Kidney (tissue), 13 donors: ENCODE measurements at regions not wholly inside any gene's neighbourhood (a gene's known extent, or its start where the extent isn't known, plus 50 kb on each side); places are given as distances from the start of the nearest gene placed in this dataset.

Experiments
- DNase-seq, 5 donors: peaks; one replicate each; pipeline ENCODE4 v3.0.0-alpha.2; 2013 to 2020
- FAIRE-seq: peaks from 2 replicates; lab custom pipeline; 2012; peaks lifted over from hg19 to GRCh38; lab: Jason Lieb, UNC
- H3K27ac ChIP-seq, 2 donors: one replicate each; pipeline ENCODE4 v1.7.0; 2013; ENCODE audit warnings: low read depth in 2 of 2, low read length in 2 of 2, inconsistent platforms in 1 of 2
- H3K27me3 ChIP-seq: one replicate; pipeline ENCODE4 v1.7.1; 2013; ENCODE audit warnings: low read length, inconsistent platforms; ENCODE audit not compliant: control insufficient read depth, insufficient read depth
- H3K36me3 ChIP-seq, 3 donors: one replicate each; pipeline versions ENCODE4 v1.7.0 to v1.7.1; 2013; ENCODE audit warnings: low read length in 3 of 3, control low read depth in 1 of 3, inconsistent platforms in 1 of 3; ENCODE audit not compliant: insufficient read depth in 3 of 3, control insufficient read depth in 2 of 3
- H3K4me1 ChIP-seq, 3 donors: one replicate each; pipeline versions ENCODE4 v1.7.0 to v1.7.1; 2013; ENCODE audit warnings: low read length in 3 of 3, inconsistent platforms in 1 of 3, low read depth in 1 of 3; ENCODE audit not compliant: control insufficient read depth in 2 of 3, insufficient read depth in 2 of 3
- H3K4me3 ChIP-seq, 3 donors: one replicate each; pipeline versions ENCODE4 v1.7.0 to v1.8.1; 2013; ENCODE audit warnings: low read length in 3 of 3, control low read depth in 1 of 3, inconsistent platforms in 1 of 3
- H3K9ac ChIP-seq, 3 donors: one replicate each; pipeline versions ENCODE4 v1.7.0 to v1.7.1; 2013; ENCODE audit warnings: low read length in 3 of 3, control low read depth in 1 of 3, inconsistent platforms in 1 of 3
- H3K9me3 ChIP-seq, 3 donors: one replicate each; pipeline versions ENCODE4 v1.7.0 to v1.7.1; 2013; ENCODE audit warnings: low read length in 3 of 3, control low read depth in 1 of 3, inconsistent platforms in 1 of 3; ENCODE audit not compliant: control insufficient read depth in 2 of 3, insufficient read depth in 1 of 3
- intact Hi-C: fragments of 100-400 bp; cut with DNase I; formaldehyde crosslinking; loops from one replicate; pipeline ENCODE4 v1.11.1; 2022
- TF ChIP-seq, protein P1 (sequence below): IDR thresholded peaks from 3 replicates; pipeline ENCODE4 v1.5.1; 2012; ENCODE audit warnings: mild to moderate bottlenecking, moderate library complexity, borderline replicate concordance; ENCODE audit not compliant: insufficient read depth; ENCODE audit errors: extremely low read depth
- donor health status: control.
- donor health status: control.
- donor health status: control.
- donor health status: control.
- donor health status: control.
- donor health status: DM: yes; HTN: yes; CAD: no.
- donor health status: Normal renal cell carcinoma (clear cell type).

DNA sequence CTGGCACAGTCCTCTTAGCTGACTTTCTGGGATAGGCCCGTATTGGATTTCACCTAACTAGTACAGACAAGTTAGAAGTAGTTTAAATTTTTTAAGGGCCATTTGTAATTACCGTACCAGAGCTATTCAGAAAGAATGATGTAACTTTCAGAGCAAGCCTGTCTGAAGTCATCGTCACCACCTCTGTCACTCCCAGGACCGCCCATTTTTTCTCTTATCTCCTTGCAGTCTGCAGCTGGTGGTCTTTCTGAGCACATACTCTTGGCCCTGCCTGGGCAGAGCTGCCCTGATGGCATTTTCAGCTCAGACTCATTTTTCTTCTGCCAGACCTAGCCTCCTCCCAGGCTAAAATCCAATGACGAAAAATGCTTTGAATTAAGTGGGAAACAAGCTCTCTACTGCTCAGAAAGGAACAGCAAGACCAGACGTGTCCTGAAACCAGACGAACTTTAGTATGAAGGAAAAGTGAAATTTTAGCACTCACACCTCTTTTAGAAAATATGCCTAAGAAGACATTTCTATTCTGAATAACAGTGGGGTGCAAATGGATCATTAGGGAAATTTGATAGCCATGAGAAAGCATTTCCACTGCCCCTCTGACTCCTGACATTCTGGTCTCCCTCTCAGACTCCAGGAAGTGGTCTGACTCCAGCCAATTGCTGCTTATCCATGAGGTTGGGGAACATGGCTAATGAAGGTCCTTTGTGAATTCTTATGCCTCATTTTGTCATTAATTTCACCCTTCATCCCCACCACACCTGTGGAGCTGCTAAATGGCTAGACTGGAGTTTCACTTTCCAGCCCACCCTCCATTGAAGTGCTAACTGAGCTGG lies 162.4 kb upstream of the GYPA start:
- Histone ChIP-seq H3K27me3 (no peaks in the 10 kb centered on the region), H3K36me3 (no peaks in the 10 kb centered on the region), H3K4me3 (no peak overlapping the region), H3K4me1 (no peaks in the 10 kb centered on the region), H3K9ac (no peak overlapping the region), H3K27ac (no peak overlapping the region), H3K9me3 (no peaks in the 10 kb centered on the region)
- TF ChIP-seq, protein P1, sequence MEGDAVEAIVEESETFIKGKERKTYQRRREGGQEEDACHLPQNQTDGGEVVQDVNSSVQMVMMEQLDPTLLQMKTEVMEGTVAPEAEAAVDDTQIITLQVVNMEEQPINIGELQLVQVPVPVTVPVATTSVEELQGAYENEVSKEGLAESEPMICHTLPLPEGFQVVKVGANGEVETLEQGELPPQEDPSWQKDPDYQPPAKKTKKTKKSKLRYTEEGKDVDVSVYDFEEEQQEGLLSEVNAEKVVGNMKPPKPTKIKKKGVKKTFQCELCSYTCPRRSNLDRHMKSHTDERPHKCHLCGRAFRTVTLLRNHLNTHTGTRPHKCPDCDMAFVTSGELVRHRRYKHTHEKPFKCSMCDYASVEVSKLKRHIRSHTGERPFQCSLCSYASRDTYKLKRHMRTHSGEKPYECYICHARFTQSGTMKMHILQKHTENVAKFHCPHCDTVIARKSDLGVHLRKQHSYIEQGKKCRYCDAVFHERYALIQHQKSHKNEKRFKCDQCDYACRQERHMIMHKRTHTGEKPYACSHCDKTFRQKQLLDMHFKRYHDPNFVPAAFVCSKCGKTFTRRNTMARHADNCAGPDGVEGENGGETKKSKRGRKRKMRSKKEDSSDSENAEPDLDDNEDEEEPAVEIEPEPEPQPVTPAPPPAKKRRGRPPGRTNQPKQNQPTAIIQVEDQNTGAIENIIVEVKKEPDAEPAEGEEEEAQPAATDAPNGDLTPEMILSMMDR, result no peak
- DNase-seq (no peak), FAIRE-seq (no peak)
- intact Hi-C loops, result no loop called here

DNA sequence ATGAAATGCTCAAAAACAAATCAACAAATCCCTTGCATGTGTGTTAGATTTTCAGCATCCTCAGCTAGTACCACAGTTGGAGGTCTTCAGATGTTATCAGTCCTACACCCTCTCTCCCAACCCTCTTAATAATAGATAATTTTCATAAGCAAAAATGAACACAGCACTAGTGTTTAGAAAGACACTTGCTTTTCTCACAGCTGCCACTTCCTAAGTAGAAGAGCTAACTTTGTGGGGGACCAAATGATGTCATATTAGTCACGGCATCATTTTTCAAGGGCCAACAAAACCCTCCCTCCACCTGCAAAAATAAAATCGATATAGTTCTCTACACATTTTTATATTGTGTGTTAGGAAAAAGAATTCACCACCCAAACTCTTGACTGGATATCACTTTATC lies 163.5 kb upstream of the GYPA start:
- Histone ChIP-seq H3K4me1 (no peaks in the 10 kb centered on the region), H3K9me3 (no peaks in the 10 kb centered on the region), H3K27ac (no peak overlapping the region), H3K36me3 (no peaks in the 10 kb centered on the region), H3K27me3 (no peaks in the 10 kb centered on the region), H3K4me3 (no peak overlapping the region), H3K9ac (no peak overlapping the region)
- intact Hi-C loops, result no loop called here
- TF ChIP-seq, protein P1, result no peak
- DNase-seq, result no peak
- no peak for FAIRE-seq

DNA sequence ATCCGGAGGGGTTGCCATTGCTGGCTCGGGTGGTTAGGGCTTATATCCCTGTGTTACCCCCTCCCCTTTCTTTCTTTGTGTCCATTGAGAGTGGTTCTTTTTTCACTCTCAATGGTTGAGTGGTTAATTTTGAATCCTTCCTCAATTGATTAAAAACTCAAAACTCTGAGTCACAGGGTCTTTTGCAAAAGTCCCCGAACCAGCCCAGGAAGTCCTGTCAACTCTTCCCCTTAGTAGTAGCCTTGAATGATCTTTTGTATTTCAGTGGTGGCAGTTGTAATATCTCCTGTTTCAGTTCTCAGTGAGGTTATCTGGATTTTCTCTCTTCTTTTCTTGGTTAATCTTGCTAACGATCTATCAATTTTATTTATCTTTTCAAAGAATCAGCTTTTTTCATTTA lies 170.0 kb upstream of the GYPA start:
- no peak overlapping the region for H3K27ac ChIP-seq
- no peaks in the 10 kb centered on the region for H3K36me3 ChIP-seq
- H3K9me3 ChIP-seq, result peaks cover 0 to 12% (median 2%) of the 10 kb centered on the region in 3 donors
- FAIRE-seq (no peak), DNase-seq (no peak)
- TF ChIP-seq, protein P1, result no peak
- H3K9ac ChIP-seq, result no peak overlapping the region
- H3K4me3 ChIP-seq, result no peak overlapping the region
- intact Hi-C loops, result no loop called here
- no peaks in the 10 kb centered on the region for H3K27me3 ChIP-seq
- no peaks in the 10 kb centered on the region for H3K4me1 ChIP-seq

DNA sequence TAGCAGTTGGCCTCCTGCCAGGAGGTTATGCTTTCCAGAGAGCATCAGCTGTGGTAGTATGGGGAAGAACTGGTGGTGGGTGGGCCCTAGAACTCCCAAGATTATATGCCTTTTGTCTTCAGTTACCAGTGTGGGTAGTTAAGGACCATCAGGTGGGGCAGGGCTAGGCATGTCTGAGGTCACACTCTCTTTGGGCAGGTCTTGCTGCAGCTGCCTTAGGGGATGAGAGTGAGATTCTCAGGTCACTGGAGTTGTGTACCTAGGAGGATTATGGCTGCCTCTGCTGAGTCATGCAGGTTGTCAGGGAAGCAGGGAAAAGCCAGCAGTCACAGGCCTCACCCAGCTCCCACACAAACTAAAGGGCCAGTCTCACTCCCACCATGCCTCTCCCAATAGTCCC lies 172.9 kb upstream of the GYPA start:
- H3K4me3 ChIP-seq, result no peak overlapping the region
- no peaks in the 10 kb centered on the region for H3K36me3 ChIP-seq
- H3K4me1 ChIP-seq, result no peaks in the 10 kb centered on the region
- H3K27ac ChIP-seq, result no peak overlapping the region
- no peaks in the 10 kb centered on the region for H3K27me3 ChIP-seq
- intact Hi-C loops, result no loop called here
- TF ChIP-seq, protein P1, result no peak
- DNase-seq (no peak), FAIRE-seq (no peak)
- peaks cover 0 to 12% (median 2%) of the 10 kb centered on the region in 3 donors for H3K9me3 ChIP-seq
- H3K9ac ChIP-seq, result no peak overlapping the region
